Activated CD4-positive, alpha-beta T cell treated with anti-CD3 and anti-CD28 coated beads for 4 hours (primary cell): ENCODE measurements at regions not wholly inside any gene's neighbourhood (a gene's known extent, or its start where the extent isn't known, plus 50 kb on each side); places are given as distances from the start of the nearest gene placed in this dataset.

Source experiments
- DNase-seq, 2 donors: peaks; one replicate each; pipeline ENCODE4 v3.0.0-alpha.2; 2020

DNA sequence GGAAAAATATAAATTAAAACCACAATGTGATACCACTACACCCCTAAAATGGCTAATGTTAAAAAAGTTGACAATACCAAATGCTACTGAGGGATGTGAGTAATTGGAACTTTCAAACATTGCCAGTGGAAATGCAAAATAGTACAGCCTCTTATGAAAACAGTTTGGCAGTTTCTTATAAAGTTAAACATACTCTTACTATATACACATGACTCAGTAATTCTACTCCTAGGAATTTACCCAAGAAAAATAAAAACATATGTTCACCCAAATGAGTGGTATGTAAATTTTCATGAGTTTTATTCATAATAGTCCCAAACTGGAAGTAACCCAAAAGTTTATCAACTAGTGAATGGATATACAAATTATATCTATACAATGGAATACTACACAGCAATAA, 228.0 kb downstream of the CYP26B1 start:
- no peak for DNase-seq

DNA sequence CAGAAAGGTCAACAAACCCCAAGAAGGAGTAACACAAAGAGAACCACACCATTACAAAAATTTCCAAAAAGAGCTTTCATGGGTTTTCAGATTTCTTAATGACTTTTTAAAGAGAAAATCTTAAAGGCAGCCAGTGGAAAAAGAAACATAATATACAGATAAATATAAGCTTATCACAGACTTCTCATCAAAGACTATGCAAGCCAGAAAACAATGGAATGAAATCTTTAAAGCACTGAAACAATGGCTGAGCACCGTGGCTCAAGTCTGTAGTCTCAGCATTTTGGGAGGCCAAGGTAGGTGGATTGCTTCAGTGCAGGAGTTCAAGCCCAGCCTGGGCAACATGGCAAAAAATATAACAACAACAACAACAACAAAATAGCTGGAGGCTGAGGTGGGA, 237.4 kb downstream of the CYP26B1 start:
- DNase-seq, result no peak

DNA sequence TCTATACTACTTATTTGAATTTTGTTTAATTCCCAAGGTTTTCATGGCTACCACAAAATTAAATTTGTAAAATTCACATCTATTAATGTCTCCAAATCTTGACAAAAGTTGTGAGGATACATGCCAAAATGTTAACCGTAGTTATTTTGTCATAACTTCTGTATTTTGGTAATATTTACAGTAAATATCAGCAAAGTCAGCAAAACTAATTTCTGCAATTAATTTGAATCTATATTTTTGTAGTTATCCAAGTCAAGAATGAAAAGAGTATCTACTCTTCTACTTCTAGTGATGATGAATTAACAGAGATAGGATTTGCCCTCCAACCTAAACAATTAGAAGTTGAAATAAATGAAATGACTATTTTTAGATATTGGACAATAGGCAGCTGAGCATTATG, 238.9 kb downstream of the CYP26B1 start:
- no peak for DNase-seq

DNA sequence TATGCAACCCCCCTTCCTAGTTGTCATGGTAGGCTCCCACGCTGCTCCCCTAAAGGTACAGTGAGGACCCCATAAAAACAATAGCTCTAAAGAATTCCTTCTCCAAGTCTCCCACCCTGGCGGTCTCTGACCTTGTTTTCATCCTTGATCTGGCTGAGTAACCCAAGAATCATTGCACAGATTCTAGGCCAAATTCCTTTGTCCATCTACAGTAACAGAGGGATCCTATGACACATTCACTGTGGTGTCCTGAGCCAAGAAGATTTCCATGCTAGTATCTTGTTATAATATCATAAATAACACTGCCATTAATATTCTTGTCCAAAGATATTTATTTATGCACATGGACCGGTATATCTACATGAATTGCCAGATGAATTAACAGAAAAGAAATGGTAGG, 240.2 kb downstream of the CYP26B1 start:
- no peak for DNase-seq

DNA sequence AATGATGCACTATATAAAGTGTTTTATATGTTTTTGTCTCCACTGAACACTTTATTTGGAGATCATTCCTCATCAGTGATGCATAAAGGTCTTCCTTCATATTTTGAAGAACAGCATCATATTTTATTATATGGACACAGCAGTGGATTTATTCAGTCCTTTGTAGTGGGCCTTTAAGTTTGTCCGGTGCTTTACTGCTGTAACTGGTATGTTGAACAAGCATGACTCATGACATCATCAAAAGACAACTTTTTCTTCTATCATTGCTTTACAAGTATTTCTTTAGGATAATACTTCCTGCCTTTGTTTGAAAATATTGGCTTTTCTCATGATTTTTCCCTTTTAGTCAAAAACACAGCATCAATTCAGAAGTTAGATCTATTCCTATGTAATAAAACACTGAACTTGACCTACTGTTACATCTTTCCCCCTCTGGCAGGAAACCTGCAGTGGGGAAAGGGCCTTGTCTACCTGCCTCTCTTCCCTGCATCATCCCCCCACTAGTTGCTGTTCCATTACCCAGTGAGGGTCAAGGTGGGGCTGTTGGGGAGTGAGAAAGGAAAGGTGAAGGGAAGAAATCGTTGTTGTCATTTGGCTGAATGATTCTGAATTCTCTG, 241.2 kb downstream of the CYP26B1 start:
- no peak for DNase-seq

DNA sequence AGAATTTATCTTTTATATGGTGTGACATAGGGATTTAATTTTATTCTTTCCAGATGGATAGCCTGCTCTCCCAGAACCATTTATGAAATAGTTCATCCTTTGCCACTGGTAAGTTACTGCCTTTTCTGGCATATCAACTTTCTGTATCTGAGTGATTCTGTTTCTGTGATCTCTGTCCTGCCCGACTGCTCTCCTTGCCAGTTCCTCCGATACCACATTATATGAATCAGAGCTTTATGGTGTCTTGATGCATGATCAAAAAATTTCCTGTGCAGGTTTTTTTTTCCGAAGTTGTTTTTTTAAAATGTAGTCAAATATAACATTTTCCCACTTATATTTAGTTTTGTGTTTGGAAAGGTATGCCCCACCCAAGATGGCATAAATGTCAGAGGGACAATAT, 242.5 kb downstream of the CYP26B1 start:
- no peak for DNase-seq

DNA sequence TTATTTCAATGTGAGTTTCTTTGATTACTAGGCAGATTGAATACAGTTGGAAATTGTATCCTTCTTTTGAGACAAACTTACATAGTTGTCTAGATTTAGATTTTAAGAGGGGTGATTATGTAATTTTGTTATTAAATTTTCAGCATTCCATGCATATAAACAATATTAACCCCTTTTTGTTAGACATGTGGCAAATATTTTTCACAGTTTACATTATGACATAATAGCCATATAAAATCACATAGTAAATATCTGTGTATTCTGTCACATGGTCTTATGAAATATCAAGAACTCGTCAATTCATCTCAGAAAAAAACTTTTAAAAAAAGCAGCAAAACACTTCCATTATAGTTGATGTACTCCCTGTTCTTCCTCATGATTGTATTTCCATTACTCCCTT, 243.8 kb downstream of the CYP26B1 start:
- DNase-seq, result no peak

DNA sequence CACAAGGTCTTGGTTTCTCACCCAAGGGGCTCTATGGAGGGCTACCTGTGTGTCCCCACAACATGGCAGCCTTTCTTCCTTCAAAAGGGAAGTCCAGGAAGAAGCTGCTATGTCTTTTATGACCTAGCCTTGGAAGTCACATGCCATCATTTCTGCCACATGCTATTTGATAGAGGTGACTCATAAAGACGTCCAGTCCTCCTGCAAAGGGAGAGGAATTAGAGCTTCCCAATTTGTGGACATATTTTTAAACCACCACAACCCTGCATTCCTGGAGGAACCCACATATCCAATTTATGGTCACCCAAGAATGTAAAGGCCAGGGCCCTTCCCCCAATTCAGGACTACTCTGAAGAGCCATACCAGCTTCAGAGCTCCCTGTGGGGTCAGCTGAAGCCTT, 246.2 kb downstream of the CYP26B1 start:
- DNase-seq, result no peak

DNA sequence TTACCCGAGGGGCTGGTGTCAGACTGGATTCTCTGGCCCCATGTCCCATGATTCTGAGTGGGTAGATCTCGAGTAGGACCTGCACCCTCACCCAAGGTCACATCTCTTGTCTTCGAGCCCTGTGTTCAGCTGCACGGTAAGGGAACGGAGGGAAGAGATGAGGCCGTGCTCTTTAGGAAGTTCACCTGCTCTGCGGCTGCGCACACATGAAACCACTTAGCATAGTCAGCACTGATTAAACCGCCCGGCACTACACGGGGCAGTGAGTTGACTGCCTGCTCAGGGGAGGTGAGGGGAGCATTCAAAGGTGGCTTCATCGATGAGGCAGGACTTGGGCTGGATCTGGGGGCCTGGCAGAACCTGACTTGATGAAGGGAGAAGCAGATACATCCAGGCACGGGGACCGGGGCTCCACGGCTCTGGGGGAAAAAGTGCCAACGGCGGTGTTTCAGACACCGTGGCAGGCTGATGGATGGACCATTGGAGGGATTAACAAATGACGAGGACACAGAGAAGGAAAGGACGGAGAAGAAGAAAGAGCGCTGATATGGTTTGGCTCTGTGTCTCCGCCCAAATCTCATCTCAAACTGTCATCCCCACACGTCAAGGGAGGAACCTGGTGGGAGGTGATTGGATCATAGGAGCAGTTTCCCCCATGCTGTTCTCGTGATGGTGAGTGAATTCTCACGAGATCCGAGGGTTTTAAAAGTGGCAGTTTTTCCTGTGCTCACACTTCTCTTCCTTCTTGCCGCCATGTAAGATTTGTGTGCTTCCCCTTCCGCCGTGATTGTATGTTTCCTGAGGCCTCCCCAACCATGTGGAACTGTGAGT, 248.6 kb downstream of the CYP26B1 start:
- no peak for DNase-seq

DNA sequence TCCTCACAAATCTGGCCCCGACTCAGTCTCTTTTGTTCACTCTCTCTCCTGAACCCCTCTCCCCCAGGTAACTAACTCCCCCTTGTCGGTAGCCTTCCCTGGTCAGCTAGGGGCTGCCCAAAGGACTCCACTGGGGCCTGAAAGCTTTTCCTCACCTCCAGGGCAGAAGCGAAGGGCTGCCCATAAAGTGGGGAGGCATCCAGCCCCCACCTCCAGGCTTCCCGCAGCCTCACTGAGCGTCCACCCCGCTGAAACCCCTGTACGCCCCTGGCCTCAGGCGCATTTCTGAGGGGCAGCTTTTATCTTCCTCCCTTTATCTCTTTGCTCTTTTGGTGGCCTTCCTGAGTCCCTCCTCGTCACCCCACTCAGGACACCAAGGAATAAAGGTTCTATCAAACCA, 249.3 kb downstream of the CYP26B1 start:
- no peak for DNase-seq

DNA sequence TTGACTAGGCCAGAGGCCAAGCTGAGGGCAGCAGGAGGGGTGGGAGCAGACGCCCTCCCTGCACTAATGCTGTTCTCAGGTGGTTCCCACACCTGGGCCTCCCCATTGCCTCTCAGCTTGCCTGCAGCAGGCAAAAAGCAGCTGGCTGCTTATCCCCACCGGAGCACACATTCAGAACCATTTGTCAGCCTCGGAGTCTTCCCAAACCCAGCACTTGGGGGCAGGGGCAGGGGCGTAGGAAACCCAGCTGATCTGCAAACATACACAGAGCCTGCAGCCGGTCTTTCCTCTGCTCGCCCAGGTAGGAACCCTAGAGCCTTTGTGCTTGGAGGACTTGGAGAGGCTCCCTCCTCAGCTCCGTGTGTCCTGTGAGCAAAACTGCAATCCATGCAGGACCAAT, 249.8 kb downstream of the CYP26B1 start:
- DNase-seq, result no peak

DNA sequence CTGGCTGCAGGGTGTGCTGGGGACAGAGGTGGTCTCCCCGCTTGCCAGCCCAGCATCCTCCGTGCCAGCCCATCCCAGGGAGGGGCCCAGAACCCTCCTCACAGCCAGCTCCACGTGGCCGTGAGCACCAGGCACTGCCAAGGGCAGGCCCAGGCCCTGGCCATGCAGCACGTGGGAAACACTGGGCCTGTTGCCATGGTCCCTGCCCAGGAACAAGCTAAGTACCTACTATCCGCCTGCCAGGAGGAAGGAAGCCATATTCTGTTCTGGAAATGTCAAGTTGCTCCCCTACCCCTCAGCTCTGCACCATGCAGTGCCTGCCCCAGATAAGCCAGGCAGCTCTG, 250.6 kb downstream of the CYP26B1 start:
- no peak for DNase-seq

DNA sequence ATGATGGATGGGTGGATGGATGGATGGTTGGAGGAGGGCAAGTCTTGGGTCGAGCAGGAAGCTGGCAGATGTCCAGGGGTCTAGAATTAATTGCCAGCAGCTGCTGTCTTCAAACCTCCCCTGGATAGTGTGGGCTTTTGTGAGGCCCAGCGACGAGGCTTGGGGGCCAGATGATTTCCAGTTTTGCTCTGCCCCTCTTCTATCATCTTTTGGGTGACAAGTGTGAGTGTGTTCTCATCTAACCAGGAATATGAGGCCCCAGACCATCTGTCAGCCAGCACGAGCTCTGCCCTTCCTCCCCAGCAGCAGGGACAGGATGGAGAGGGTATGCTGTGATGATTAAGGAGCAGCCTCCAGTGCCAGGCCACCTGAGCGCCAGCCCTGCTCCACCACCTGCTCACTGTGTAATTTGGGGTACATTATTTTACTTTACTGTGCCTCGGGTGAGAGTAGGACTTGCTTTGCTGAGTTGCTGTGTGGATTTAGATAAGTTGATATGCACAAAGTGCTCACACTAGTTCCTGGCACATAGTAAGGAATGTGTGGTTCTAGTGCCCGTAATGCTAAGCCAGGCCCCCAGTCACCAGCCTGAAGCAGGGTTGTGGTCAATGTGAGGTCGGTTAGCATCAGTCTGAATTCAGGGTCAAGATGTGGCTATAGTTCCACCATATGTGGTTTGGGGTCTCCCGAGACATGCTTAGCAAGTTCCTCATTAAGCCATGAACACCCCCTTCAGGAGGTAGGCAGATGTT, 251.1 kb downstream of the CYP26B1 start:
- DNase-seq, result no peak

DNA sequence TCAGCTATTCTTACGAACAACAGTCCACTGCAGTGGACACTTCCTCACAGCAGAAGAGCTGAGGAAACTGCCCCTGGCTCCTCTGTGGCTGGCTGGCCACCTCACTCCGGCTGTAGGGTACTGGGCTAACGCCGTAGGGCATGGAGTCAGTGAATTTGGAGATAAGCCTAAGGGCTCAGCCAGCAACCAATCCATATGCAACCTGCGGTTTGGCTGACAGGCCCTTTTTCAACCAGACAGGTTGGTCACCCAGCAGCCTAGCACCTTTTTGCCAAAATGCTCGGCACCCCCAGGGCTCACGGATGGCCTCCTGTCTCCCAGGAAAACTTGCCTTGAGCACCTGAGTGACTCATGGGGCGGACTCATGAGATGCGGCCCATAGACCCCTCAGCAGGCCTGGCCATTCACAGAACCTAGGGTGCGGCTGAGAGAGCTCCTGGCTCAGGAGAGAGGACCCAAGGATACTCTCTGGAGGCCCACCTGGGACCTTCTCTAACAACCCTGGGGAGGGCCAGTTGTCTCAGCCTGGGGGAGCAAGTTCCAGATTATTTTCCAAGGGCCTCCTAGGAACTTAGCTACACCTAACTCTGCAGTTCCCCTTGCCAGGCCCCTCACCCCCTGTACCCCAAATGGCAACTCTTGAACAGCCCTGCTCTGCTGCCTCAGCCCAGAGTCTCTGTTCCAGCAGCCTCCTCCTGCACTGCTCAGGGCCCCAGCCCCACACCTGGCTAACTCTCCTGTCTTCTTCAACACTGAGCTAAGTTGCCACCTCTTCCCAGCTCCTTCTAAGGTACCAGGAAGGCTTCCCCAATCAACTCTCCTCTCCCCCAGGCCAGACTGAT, 252.1 kb downstream of the CYP26B1 start:
- no peak for DNase-seq

DNA sequence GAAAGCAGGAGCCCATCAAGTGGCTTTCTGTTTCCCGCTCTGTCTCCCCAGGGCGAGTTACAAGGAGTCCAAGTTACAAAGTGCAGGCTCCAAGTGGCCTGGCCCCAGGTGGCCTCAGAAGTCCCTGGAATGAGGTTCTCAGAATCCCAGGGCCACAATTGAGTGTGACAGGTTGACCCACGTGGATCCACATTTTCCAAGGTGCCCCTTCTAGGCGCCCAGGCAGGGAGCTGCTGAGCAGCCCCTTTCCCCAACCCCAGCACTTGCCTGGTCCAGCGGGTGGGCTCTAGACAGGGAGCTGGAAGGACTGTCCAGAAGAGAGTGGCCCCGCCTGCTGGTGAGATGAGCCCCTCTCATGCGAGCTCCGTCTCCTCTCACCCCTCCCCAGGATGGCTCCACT, 253.4 kb downstream of the CYP26B1 start:
- no peak for DNase-seq

DNA sequence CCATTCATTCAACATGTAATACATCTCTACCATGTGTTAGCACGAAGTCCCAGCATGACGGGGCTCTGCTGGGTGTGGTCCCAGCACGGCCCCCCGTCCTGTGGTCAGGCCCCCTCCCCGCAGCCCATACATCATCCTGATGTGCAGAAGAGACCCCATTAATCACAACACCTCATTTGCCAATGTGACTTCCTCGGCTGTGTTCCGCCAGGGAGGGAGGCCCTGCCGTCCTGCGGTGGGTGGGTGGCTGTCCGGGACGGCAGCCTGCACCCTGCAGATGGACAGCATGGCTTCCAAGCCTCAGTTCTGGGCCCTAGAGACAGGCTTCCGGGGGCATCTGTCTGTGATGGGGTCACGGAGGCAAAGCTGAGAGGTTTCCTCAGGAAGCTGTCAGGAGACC, 254.0 kb downstream of the CYP26B1 start:
- DNase-seq, result no peak

DNA sequence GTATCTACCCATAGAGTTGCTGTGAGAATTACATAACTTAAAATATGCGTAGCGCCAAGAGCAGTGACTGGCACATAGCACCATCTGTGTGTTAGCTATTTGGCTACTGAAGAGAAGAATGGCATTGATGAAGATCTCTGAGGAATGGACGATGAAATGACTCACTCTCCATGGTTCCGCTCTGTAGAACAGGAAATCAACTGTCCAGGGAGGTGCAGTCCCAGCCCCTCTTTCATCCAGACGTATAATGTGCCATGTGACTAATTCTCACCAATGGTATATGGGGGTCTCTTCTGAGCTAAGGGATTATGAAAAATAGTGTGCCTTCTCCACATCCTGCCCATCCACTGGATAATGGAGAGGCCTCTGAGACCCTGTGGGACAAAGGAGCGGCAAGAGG, 254.8 kb downstream of the CYP26B1 start:
- DNase-seq, result no peak

DNA sequence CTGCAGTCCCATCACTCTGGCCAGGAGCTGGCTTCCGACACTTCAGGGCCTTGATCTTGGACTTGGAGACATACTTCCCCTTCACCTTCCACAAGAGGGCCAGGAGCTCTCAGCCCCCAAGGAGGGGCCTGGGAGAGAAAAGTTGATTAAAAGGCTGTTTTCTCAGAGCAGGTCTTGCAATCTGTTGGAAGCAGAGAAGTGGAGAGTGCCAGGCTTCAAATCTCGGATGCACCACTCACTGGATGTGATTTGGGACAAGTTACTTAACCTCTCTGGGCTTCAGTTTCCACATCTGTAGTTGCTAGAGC, 255.3 kb downstream of the CYP26B1 start:
- DNase-seq, result no peak

DNA sequence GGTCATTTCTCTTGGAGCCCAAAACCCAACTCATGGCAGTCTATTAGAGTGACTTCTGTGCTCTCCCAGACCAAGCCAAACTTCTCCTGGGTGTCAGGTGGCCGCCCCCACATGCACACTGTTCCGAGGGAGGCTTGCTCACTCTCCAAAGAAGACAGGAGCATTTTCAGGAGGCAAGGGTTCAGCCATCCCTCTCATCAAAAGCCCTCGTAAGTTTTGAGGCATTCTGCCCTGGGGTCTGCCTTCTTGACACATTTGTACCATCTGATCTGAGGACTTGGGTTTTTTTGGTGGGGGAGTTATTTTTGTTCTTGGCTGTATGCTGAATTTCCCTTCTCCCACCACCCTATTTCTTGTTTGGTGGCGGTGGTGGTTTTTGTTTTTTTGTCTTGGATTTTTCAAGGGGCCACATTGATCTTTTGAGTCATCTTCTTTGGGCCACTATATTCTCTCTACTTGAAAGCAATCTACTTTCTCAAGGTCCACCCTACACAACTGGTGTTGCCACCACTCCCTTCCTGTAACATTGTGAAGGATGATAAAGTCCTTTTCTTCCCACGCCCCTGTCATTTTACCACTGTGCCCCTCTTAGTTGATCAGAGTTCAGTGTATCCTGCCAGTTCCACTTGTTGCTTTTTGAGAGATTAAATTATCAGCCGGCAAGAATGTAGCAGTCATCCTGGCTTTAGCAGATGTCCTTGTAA, 255.8 kb downstream of the CYP26B1 start:
- DNase-seq, result no peak

DNA sequence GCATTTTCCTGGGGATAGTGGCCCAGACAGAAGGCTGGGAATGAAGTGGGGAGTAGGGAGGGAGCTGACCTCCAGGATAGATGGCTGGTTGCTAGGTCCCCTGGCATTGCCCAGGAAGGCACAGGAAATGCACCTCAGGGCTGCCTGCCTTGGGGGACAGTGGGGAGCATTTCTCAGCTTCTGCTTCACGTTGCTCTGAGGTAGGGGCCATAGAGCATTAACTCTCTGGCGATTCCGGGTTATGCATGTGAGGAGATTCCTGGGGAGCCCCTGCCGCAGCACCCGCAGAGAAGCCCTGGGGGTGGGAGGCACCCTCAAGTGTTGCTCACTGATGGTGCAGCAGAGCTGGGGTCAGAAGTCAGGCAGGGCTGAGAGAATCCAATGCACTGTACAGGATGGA, 256.5 kb downstream of the CYP26B1 start:
- DNase-seq, result no peak

DNA sequence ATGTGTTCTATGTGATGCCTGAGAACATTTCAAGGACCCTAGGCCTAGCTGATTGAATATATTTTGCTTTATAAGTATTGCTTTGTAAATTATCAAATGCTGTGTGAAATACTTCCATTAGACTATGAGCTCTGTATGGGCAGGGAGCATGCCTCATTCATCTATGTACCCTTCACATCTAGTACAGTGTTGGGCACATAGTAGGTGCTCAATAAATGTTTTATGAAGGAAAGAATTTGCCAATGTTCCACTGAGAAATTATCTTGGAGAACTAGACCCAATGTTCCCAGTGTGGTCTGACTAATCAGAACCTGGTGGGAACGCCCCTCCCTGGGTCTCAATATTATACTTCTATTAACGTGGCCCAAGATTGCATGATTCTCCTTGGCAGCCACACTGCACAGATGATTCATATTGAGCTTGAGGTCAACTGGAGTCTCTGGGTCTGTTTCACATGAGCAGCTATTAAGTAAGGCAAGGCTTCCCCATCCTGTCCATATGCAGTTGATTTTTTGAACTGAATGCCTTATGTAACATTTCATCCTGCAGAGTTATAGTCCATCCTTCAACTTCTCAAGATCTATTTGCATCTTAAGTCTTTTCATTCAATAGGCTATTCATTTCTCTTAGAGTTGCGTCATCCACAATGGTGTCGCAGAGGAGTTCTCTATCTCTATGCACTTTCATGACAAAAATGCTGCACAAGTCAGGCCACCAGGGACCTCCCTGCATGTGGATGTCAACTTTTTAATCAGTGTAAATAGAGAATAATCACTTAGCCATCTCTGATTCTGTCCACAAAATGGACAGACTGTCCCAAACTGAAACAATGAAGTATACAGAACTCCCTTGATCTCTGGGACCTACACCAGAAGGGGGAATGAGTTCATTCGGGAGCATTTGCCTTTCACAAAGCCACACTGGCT, 257.6 kb downstream of the CYP26B1 start:
- no peak for DNase-seq
